Activated CD8-positive, alpha-beta T cell treated with anti-CD3 and anti-CD28 coated beads for 36 hours (primary cell): ENCODE measurements at regions not wholly inside any gene's neighbourhood (a gene's known extent, or its start where the extent isn't known, plus 50 kb on each side); places are given as distances from the start of the nearest gene placed in this dataset.
A peak's percentile ranks its signal among the peaks of the same experiment; 100 is the strongest.
"Not testable (repeated sequence)": the region's sequence is repeated elsewhere in the genome, so short reads cannot be mapped to it uniquely, and the experiment has no call there.

ENCODE experiments used
- ATAC-seq: fragments of 200-7000 bp; cut with Tn5 transposase; one replicate; pipeline ENCODE4 v1.10.0; 2021; ENCODE audit warnings: mild to moderate bottlenecking, moderate library complexity
- CTCF ChIA-PET: fragments of 350-600 bp; sonication (Branson Sonifier 250); formaldehyde crosslinking; loops from one replicate; lab custom pipeline; 2021; ENCODE audit warnings: antibody characterized with exemption; lab: Charles Lee
- POLR2A ChIA-PET: fragments of 350-600 bp; sonication (Branson Sonifier 250); formaldehyde crosslinking; loops from one replicate; lab custom pipeline; 2021; ENCODE audit warnings: antibody characterized with exemption; lab: Charles Lee
- DNase-seq: peaks from one replicate; pipeline ENCODE4 v3.0.0-alpha.2; 2020
- H3K27ac Mint-ChIP-seq: one replicate; pipeline ENCODE4 v1.8.0; 2021; ENCODE audit warnings: mild to moderate bottlenecking, mixed read lengths
- H3K27me3 Mint-ChIP-seq: one replicate; pipeline ENCODE4 v1.8.0; 2021; ENCODE audit warnings: mixed read lengths
- H3K36me3 Mint-ChIP-seq: one replicate; pipeline ENCODE4 v1.8.0; 2021; ENCODE audit warnings: low read depth, mixed read lengths
- H3K4me1 Mint-ChIP-seq: one replicate; pipeline ENCODE4 v1.8.0; 2021; ENCODE audit warnings: low read depth, mixed read lengths
- H3K4me3 Mint-ChIP-seq: one replicate; pipeline ENCODE4 v1.8.0; 2021; ENCODE audit warnings: mild to moderate bottlenecking, moderate library complexity, mixed read lengths
- H3K9me3 Mint-ChIP-seq: one replicate; pipeline ENCODE4 v1.8.0; 2021; ENCODE audit warnings: mixed read lengths
- intact Hi-C: fragments of 100-400 bp; cut with micrococcal nuclease; formaldehyde crosslinking; loops from one replicate; pipeline ENCODE4 v1.10.0; 2022
- TF ChIP-seq, protein P1 (sequence below): fragments of 200-600 bp; IDR thresholded peaks from one replicate; pipeline ENCODE4 v1.8.0; 2022; ENCODE audit warnings: antibody characterized with exemption, mild to moderate bottlenecking

DNA sequence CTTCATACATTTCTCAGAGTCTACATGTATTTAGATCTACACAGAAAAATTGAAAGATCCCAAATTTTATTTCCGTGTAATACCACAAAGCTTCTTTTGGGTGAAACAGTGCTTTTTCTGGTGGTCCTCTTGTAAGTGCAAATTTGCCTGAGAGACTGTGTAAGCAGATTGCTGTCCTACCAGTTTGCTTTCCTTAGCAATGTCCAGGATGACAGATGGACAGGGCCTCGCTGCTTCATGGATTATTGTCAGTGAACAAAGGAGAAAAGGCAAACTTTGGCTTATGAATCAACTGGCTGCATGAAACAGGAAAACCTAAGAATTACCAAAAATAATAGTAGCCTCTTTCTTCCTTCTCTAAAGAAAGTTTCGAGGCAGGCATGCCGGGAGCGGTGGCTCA lies 82.6 kb upstream of the UBE2E1 start:
- H3K27me3 Mint-ChIP-seq: no peaks in the 10 kb centered on the region
- H3K36me3 Mint-ChIP-seq: no peaks in the 10 kb centered on the region
- H3K4me3 Mint-ChIP-seq: no peak overlapping the region
- POLR2A ChIA-PET: no interaction called here
- intact Hi-C loops: no loop called here
- no peaks in the 10 kb centered on the region for H3K9me3 Mint-ChIP-seq
- H3K4me1 Mint-ChIP-seq: peaks cover 8% of the 10 kb centered on the region
- TF ChIP-seq, protein P1, sequence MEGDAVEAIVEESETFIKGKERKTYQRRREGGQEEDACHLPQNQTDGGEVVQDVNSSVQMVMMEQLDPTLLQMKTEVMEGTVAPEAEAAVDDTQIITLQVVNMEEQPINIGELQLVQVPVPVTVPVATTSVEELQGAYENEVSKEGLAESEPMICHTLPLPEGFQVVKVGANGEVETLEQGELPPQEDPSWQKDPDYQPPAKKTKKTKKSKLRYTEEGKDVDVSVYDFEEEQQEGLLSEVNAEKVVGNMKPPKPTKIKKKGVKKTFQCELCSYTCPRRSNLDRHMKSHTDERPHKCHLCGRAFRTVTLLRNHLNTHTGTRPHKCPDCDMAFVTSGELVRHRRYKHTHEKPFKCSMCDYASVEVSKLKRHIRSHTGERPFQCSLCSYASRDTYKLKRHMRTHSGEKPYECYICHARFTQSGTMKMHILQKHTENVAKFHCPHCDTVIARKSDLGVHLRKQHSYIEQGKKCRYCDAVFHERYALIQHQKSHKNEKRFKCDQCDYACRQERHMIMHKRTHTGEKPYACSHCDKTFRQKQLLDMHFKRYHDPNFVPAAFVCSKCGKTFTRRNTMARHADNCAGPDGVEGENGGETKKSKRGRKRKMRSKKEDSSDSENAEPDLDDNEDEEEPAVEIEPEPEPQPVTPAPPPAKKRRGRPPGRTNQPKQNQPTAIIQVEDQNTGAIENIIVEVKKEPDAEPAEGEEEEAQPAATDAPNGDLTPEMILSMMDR: no peak
- CTCF ChIA-PET: no interaction called here
- no peak overlapping the region for H3K27ac Mint-ChIP-seq
- ATAC-seq: no peak
- no peak for DNase-seq

DNA sequence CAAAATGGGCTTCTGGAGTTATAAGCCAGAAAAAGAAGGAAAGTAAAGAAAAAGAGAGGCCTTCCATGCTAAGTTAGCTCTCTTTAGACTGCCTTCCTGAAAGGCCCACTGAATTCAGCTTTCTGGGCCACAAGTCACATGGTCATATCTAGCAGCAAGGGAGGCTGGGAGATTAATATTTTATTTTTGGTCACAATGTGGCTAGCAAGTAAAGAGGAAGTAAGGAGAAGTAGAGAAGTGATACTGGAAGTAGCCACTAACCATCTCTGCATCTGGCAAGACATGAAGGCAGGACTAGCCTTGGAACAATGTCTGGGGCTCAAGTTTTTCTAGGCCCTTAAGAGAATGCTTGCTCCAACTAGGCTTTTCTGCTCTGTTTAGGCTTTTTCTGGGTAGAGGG lies 81.8 kb upstream of the UBE2E1 start:
- DNase-seq (no peak), ATAC-seq (no peak)
- Mint-ChIP-seq H3K4me1 (peaks cover 8% of the 10 kb centered on the region), H3K36me3 (no peaks in the 10 kb centered on the region), H3K9me3 (no peaks in the 10 kb centered on the region), H3K27ac (no peak overlapping the region), H3K4me3 (no peak overlapping the region), H3K27me3 (no peaks in the 10 kb centered on the region)
- TF ChIP-seq, protein P1: no peak
- intact Hi-C loops: no loop called here
- POLR2A ChIA-PET: no interaction called here
- CTCF ChIA-PET: no interaction called here

DNA sequence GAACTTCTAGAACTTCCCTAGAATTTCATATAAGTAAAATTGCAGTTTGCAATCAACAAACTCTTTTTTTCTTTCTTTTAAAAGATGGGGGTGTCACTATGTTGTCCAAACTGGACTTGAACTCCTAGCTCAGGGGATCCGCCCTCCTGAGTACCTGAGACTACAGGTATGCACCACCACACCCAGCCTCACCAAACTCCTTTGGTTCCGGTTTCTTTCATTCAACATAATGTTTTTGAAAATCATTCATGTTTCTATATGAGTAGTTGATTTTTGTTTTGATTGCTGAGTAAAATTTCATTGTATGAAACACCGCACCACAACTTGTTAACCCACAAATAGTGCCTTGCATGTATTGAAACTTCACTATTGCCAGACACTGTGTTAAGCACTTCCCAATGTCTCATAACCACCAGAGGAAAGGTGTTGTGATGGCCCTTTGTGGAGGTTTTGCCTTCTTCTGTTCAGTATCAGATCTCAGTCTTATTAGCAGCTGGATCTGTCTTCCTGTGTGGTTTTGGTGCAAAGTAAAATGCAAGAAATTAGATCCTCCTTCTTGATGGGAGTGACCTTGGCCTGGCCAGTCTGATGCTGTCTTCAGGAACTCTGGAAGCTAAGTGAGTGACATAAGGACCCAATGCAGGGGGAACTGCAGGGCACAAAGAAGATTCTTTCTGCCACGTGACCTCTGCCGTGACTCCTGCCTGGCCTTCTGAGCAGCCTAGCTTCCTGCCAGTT lies 78.8 kb upstream of the UBE2E1 start:
- H3K27ac Mint-ChIP-seq: no peak overlapping the region
- ATAC-seq (peak; percentile 87), DNase-seq (peak; percentile 20)
- no peaks in the 10 kb centered on the region for H3K9me3 Mint-ChIP-seq
- H3K4me3 Mint-ChIP-seq: no peak overlapping the region
- TF ChIP-seq, protein P1: no peak
- H3K4me1 Mint-ChIP-seq: peaks cover 8% of the 10 kb centered on the region
- H3K27me3 Mint-ChIP-seq: no peaks in the 10 kb centered on the region
- no peaks in the 10 kb centered on the region for H3K36me3 Mint-ChIP-seq
- intact Hi-C loops: no loop called here
- ChIA-PET POLR2A (interaction anchor here (0.5 kb wide), 1 partner anchor 189 kb away, joined by 3 read pairs; no protein-coding TSS in a partner anchor), CTCF (no interaction called here)

DNA sequence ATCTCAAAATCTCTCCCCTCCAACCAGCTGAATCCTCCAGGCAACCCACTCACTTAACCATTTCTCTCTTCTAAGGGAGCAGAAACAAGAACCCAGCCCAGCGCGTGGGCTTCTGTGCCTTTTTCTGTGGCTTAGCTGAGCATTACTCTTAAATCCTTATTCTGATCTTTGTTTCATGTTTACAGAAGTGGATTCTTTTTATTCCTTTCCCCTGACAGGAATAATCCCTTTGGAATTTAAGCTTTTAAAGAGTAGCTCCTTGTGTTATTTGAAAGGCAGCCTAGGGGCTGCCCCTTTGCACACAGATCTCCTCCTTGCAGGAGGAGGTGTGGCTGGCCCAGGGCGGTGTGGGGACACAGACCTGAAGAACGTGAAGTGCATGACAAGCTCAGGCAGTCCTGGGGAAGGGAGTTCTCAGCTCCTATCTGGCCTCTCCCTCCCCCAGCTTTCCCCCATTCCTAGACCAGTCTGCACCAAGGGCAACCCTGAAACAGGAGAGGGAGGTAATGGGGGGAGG lies 77.1 kb upstream of the UBE2E1 start:
- ATAC-seq: no peak

DNA sequence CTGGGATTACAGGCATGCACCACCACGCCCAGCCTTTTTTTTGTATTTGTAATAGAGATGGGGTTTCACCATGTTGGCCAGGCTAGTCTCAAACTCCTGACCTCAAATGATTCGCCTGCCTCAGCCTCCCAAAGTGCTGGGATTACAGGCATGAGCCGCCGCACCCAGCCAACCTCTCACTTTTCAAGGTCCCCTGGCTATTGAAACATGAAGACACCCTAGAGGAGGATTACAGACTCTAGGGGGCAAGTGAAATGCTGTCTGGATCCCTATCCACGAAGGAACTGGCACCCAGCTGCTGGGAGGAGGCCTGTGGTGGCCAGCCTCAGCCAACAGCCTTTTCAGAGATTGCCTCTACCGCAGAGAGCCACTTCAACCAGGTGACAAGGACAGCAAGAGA lies 76.4 kb upstream of the UBE2E1 start:
- intact Hi-C loops, H3K36me3 Mint-ChIP-seq, H3K4me3 Mint-ChIP-seq, ATAC-seq, H3K27me3 Mint-ChIP-seq, DNase-seq, H3K9me3 Mint-ChIP-seq, H3K27ac Mint-ChIP-seq, H3K4me1 Mint-ChIP-seq: not testable (repeated sequence)
- ChIA-PET POLR2A (interaction anchor here (0.6 kb wide), 1 partner anchor 14 kb away, joined by 3 read pairs; no protein-coding TSS in a partner anchor), CTCF (interaction anchor here (1.1 kb wide), 1 partner anchor 159 kb away, joined by 3 read pairs; no protein-coding TSS in a partner anchor)

More for the DNA sequence above, 77.1 kb upstream of the UBE2E1 start:
- Mint-ChIP-seq H3K27ac (no peak overlapping the region), H3K27me3 (no peaks in the 10 kb centered on the region), H3K9me3 (no peaks in the 10 kb centered on the region), H3K36me3 (no peaks in the 10 kb centered on the region), H3K4me3 (no peak overlapping the region), H3K4me1 (peaks cover 8% of the 10 kb centered on the region)
- TF ChIP-seq, protein P1: no peak
- no peak for DNase-seq
- intact Hi-C loops: no loop called here
- CTCF ChIA-PET: interaction anchor here (1.1 kb wide), 1 partner anchor 160 kb away, joined by 3 read pairs; no protein-coding TSS in a partner anchor
- POLR2A ChIA-PET: interaction anchor here (0.6 kb wide), 1 partner anchor 13 kb away, joined by 3 read pairs; no protein-coding TSS in a partner anchor
